ENCODE measurements at regions not wholly inside any gene's neighbourhood (a gene's known extent, or its start where the extent isn't known, plus 50 kb on each side); places are given as distances from the start of the nearest gene placed in this dataset.

DNA sequence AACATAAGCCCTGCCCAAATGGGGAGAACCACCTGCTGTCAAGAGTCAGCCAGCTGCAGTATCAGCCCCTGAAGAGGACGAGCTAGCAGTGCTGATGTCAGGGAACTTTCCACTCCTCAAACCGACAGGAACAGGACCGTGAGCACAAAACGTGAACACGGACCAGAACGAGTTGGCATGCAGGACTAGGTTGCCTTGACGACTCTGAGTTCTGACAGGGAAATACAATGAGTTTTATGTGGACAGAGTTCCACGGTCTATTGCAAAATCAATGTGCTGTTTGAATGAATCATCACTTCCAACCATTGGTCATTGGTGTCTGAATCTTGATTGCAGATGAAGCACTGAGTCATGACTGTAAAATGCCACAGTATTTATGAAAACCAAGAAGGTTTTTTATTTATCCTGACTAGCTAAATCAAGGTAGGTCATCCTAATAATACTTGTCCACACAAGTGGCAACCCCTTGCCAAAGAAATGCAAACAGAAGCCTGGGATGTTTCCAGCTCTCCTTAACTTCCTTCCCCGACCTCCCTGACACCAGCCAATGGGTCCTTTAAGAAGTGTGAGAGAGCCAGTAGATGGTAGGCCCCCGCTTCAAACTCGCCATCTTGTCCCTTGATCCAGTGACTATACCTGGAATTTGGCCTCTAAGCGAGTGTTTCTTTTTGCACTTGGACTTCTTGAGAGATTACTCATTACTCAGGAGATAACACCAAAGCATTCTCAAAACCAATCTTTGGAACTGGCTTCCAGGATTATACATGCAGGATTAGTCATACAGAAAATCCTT lies 119.6 kb downstream of the ASB7 start:
- peak; percentile 98 for DNase-seq

DNA sequence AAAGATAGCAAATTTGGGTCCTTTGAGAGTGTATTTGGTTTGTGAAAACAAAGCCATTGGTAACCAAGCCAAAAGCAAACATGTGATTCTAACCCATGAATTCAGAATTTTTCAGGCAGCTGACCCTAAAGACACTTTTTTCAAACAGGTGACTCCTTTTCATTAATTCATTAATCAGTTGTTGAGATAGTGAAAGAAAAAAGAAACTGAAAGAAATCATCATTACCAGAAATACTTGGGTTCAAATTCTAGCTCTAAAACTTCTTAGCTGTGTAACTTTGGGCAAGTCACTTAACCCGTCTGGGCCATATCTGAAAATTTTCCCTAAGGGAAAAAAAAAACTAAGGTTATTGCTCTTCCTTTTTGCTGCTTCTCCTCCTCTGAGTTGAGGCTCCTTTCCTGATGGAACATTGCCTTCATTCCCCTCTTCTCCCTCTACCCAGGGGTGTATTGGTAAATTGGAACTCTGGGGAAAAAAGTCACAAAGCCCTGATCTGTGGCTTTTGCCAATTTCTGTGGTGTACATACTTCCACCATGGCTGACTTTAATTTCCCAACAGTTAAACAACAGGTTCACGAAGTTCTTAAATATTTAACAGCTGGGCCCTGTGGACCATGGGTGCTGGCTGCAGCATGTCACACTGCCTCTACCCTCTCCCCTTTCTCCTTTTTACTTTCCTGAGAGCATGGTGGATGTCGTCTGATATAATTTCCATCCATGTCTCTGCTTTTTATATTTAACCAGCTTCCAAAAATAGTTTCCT lies 120.3 kb downstream of the ASB7 start:
- DNase-seq, result no peak

DNA sequence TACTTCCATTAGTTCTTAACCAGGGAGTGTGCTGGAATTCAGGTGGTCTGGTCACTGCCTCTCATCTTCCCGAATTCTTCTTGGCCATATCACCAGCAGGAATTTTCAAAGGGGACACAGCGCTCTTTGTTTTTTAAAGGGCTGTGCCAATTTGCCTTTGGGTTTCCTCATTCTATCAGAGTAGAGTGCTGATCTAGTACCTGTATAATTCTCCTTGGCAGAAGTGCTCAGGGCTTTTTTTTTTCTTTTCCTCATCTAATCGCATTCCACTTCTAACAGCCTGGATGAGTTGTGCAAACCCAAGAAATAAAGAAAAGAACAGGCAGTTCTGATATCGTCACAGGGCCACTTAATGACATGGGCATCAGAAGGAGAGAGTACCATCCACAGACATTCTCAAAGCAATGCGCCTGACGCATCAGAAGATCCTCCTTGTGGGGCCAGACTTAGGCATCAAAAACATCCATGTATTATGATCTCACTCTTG lies 121.0 kb downstream of the ASB7 start:
- DNase-seq, result no peak

DNA sequence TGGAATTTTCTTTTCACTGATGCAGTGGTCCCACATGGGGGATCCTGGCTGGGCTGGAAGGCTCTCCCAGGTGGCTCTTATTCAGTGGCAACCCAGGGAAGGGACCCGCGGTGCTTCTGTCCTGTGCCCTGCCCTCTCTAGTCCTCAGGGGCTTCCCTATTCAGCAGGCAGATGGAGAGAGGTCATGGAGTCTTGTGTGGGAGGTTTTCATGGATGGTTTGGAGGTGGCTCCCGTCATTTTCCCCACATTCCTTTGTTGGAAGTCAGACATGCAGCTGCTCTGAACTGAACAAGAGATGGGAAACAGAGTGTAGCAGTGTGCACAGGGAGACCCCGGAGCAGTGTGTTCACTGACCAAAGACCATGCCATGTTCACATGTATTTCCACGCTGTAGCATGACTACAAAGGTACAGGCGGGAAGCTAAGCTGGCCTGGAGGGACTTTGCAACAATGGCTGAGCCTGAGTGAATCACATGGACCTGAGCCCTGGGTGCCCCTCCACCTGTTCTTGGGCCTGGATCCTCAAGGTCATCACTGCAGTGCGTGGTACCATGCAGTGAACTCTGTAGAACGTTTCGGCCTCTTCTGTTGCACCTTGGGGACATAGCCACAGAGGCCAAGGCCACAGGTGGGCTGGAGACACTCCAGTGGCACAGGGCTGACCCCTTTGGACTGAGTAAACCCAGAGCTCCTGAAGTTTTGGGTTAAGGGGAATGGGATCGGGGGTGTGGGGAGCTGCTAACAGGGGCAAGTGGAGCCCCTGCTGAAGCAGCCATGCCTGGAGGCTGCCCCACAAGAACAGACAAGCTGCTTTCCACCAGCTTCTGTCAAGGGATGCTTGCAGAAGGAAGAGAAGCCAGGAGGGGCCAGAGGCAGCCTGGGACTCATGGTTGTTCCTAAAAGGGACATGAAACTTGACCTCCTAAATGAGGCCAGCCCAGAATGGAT lies 123.0 kb downstream of the ASB7 start:
- DNase-seq, result peak; percentile 81

DNA sequence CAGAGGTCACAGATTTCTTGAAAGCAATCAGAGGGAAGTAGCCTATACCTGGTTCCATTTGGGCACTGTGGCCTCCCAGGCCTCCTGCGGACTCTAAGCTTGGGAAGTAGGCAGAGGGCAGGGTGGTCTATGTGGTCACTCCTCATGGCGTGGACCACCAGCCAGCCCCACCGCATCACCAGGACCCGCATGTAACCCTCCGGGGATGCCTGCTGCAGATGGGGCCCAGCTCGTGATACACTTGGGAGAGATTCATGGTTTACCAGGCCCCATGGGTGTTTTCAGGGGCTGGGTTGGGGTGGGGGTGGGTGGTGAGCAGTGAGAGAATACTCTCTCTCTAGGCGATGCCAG lies 123.7 kb downstream of the ASB7 start:
- no peak for DNase-seq

DNA sequence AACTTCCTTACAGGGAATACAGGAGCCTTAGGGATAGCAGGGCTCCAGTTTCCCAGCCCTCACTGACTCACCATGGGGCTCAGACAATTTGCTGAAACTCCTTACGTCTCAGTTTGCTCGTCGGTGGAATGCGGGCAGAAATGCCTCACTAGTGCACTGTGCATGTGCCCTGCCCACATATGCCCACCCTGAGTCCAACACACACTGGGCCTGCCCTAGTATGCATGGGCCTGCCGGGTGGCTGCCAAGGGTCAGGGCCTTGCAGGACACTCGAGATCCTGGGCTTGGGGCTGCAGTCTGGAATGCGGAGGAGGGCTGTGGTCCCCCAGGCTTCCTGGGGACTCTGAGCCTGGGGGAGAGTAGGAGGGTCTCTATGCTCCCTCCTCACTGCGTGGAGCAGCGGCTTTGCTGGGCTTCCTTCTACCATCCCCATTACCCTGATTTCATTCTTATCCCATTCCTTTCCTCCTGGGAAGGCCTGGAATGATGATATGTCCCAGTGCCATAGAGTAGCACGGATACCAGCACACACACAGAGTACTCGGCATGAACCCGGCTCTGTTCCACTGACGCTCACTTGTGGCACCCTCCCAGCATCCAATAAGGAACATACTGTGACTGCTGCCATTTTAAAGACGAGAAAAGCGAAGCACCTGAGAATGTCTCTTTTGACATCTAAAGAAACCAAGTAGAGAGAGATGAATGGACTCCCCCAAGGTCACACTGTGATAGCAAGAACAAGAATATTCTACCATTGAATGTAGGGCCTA lies 124.2 kb downstream of the ASB7 start:
- DNase-seq, result peak; percentile 79

DNA sequence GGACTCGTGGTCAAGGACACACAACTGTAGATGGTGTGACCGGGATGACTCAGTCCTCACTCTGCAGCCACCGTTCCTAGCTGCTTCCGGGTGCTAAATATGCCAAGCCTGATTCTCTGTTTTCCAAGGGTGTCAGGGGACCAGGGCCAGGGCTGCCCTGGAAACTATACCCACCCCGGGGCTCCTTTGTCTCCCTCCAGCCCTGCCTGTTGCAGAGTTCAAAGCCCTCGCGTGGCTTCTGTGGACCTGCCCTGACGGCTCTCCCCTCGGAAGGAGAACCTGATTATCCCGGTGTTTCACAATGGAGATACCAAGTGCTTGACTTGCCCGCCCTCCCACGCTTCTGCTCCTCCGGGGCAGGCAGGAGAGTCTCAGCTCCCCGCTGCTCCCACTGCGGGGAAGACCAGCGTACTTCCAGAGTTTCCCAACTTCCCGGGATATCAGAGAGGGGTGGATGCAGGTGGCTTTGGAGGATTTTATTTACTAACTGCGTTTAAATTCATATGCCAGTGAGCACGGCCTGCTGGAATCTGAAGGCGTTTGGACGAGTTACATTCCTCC lies 125.0 kb downstream of the ASB7 start:
- DNase-seq, result no peak

DNA sequence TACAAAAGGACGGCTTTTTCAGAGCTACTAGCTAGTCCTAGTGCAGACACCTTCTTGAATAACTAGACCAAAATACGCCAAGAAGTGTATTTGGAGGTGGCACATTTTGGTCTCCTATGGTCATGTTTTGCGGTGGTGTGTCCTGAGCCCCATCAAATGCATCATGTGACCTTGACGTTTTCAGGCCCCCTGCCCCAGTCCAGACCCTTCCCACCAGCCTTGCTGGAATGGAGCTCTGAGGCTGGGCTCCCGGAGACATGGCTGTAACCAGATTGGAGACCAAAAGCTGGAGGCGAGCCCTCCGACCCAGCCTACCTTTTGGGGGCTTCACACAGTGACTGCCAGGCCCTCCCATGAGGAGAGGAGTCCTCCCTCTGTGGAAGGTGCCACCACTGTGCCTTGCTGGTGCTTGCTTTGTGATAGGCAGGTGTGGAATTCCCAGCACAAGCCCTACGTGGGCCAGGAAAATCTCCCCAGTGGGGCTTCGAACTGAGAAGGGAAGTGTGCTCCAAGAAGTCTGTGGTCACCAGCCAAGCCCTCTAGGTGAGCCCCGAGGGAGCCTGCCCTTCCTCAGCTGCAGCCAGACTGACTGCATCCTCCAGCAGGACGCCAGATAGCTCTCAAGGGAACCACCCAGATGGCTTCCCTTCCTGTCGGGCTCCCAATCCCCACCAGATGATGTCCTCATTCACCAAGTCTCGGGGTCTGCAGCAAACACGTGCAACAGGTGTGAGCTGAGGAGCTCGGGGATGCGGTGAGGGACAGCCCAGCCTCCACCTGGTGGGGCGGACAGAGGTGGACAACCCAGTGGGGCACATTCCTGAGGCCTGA lies 126.2 kb downstream of the ASB7 start:
- no peak for DNase-seq

DNA sequence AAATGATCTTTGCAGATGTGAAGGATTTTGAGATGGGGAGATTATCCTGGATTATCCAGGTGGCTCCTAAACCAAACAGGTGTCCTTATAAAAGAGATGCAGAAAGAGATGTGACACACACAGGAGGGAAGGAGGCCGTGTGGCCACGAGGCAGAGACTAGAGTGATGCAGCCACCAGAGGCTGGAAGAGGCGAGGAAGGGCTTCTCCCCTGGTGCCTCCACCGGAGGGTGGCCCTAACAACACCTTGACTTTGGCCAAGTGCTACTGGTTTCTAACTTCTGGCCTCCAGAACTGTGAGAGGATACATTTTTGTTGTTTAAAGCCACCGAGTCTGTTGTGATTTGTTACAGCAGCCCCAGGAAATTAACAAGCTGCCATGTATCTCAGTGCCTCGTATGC lies 127.1 kb downstream of the ASB7 start:
- DNase-seq, result no peak

DNA sequence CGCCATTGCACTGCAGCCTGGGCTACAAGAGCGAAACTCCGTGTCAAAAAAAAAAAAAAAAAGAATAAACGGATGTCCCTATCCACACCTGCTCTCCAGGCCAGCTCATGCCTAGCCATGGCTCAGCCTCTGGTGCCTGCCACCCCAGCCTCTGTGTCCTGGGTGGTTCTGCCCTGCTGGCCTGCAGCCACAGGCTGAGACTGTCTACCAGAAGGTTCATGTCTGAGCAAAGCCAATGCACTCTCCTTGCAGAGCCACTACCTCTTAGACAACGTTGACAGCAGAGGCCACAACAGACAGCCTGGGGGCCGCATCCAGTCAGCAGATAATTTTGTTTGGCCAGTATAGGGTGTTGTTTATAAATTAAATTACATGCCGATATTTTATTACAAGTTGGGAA lies 127.7 kb downstream of the ASB7 start:
- DNase-seq, result no peak

DNA sequence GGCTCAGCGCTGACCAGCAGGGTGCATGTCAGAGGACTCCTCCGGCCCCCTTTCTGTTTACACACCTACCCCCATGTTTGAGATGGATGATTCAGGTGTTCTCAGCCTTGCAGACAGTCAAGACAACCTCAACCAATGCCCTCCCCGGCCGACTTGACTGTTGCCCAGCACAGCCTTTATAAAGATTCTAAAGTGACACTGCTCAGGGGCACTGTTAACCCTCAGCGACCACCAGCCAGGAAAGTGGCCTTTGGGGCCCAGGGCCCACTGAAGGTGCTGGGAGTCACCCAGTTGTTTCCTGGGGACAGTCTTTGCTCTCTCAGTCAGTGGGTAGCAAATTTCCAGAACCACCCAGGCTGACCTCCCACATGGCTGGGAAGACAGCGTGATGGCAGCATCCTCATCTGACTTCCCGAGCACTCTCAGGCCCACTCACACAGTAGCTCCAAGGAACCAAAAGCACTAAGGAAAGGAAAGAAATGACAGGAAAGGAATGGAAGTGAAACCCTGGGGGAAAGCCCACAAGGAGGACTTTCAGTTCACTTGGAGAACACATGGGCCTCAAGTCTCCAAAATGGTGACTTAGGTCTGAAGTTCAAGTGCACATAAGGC lies 128.4 kb downstream of the ASB7 start:
- DNase-seq, result no peak

DNA sequence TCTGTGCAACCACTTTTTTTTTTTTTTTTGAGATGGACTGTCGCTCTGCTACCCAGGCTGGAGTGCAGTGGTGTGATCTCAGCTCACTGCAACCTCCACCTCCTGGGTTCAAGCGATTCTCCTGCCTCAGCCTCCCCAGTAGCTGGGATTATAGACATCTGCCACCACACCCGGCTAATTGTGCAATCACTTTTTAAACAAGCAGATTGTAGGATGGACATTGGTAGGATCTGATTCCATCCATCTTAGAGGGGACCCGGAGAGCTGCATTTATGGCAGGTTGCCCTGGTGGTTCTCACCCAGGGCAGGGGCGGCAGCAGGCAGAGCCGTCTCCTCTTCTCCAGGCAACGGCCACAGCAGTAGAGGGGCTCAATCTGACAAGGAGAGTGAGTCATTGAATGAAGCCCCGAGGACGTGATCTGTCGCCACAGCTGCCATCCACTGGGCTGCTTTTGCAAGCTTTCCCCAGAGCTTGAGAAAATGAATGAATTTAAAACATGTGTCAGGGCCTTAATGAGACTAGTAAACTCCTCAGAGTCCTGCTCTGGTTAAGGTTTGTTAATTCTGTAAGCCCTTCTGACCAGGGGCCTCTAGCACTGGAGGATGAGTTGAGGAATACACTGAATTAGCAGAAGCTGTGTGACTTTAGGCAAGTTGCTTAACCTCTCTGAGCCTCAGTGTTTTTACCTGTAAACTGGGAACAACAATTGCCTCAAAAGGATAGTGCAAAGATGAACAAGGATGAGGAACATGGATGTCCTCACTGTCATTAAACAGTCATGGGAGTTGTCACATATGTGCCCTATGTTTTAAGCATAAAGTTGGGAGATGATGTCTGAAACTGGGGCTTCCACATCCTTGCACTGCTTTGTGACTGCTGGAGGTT lies 129.1 kb downstream of the ASB7 start:
- DNase-seq, result peak; percentile 55

DNA sequence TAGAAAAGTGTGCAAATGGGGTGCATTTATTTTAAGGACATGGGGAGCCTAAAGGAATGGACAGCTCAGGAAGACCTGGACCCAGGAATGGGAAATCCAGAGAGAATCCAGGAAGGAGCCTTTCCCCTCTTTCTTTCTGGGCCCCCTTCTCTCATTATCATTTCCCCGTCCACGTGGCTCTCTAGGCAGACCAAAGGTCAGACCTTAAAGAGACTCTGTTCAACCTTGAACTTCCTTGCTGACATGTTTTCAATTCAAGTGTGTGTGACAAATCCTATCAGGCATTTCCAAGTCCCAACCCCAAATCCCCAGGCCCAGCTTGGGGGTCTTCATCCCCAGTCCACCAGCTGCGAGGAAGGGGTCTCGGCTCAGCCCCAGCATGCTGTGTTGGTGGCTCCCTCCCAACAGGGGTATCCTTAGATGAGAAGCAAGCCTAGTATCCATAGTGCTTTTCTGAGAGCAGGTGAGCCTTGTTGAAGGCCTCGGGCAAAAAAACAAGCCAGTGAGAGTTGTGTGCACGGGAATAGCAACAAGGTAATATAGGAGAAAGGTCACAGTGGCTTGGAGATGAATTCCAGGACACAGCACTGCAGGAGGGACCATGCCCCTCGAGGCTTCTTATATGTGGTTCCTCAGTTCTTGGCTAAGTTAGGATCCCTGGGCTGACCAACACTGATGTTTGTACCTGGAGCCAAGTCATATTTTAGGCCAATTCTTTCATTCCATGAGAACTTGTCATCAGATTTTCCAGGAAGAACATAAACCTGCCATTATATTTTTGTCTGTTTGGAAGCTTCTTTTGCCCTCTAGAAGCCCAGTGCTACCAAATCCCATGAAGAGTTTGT lies 130.0 kb downstream of the ASB7 start:
- DNase-seq, result peak; percentile 78

DNA sequence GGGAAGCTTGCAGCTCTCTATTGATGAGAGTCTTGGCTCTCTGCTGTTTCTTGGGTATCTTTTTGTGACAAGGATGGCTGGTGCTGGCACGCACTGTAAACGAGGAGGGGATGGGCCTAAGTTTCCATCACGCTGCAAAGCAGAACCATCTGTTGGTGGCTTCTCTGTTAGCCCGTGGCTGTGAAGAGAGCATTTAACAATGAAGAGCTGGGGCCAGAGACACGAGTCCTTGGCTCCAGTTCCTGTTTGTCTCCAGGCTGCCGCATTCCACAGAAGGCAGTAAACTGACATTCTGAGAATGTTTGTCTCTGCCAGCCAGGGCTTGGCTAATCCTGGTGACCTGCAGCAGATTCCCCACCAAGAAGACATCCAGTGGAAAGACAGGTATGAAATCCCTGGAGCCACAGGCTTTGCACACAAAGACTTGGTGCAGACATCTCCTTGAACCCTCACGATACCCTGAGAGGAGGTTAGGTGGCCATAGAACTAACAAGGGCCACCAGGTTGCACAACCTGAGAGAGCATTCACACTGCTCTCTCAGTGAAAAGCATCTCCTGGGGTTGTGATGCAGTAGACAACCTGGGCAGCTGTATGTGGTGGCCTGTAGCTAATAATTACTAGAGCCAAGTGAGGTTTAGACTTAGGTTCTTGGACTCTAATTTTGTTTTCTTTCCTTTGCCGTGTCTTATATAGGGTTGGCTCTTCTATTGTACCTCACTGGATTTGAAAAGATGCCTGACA lies 130.9 kb downstream of the ASB7 start:
- DNase-seq, result peak; percentile 78

DNA sequence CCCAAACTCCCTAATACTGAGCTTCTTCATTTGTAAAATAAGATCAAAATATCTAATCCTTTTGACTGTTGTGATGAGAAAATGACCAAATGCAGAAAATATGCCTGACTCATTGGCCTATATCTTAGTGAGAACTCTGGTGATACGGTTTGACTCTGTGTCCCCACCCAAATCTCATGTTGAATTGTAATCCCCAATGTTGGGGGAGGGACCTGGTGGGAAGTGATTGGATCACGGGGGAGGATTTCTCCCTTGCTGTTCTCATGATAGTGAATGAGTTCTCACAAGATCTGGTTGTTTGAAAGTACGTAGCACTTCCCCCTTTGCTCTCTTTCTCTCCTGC lies 131.4 kb downstream of the ASB7 start:
- DNase-seq, result peak; percentile 60

DNA sequence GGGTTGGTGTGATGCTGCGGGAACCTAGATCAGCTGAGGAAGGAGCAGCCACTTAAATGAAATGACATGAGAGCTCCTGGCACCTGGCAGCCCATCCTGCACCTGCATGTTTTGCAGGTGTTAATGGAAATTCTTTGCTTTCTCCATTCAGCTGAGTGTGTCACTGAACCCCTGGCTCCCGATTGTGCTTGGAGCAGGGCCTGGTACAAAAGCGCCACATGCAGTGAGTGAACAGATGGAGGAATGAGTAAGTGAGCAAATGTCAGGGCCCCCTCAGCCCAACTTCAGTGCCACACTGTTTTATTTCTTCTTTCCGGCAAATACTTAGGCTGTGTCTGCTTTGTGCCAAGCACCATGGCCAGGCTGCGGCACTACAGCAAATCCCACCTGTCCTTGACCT lies 132.2 kb downstream of the ASB7 start:
- no peak for DNase-seq

DNA sequence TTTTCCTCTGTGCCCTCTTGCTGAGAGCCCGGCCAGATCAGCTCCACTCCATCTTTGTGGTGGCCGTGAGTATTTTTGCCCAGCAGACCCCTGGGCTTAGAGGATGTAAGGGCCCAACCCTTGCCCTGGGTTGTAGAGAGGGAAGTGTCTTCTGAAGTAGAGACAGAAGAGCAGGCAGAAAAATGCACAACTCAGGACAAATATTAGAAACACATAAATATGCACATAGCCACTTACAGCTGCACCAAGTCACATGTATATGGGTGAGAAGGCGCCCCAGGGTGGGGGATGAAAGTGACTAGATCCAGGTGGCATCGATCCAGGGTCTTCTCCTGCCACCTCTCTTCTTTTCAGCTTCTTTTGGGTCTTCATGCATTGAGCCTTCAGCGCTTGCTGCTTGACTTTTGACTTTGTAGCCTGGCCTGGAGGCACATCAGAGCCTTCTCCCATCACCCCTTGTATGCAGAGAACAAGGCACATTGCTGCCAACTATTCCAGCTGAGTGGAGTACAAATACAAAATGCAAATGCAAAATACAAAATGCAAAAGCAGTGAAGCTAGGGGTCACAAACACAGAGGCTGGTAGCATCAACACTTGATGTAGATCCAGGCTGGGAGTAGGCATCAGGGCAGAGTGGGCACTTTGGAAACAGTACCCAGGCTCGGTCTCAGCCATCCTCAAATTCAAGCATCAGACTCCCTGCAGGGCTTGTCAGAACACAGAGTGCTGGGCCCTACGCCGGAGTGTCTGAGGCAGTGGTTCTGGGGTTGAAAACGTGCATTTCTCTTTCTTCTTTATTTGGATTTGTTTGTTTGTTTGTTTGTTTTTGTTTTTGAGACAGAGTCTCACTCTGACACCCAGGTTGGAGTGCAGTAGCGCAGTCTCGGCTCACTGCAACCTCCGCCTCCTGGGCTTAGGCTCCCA lies 133.0 kb downstream of the ASB7 start:
- DNase-seq, result no peak
